ENCODE measurements at regions not wholly inside any gene's neighbourhood (a gene's known extent, or its start where the extent isn't known, plus 50 kb on each side); places are given as distances from the start of the nearest gene placed in this dataset.

- Mint-ChIP-seq H3K9me3 (no peaks in the 10 kb centered on the region), H3K36me3 (no peaks in the 10 kb centered on the region), H3K27me3 (ENCODE audit: low read depth) (peaks cover 8% of the 10 kb centered on the region), H3K4me1 (no peaks in the 10 kb centered on the region), H3K4me3 (no peak overlapping the region), H3K27ac (no peak overlapping the region)
- DNase-seq (ENCODE audit: low spot score in 2 of 2, unreplicated experiment in 2 of 2), result no peak
- TF ChIP-seq, protein P1, sequence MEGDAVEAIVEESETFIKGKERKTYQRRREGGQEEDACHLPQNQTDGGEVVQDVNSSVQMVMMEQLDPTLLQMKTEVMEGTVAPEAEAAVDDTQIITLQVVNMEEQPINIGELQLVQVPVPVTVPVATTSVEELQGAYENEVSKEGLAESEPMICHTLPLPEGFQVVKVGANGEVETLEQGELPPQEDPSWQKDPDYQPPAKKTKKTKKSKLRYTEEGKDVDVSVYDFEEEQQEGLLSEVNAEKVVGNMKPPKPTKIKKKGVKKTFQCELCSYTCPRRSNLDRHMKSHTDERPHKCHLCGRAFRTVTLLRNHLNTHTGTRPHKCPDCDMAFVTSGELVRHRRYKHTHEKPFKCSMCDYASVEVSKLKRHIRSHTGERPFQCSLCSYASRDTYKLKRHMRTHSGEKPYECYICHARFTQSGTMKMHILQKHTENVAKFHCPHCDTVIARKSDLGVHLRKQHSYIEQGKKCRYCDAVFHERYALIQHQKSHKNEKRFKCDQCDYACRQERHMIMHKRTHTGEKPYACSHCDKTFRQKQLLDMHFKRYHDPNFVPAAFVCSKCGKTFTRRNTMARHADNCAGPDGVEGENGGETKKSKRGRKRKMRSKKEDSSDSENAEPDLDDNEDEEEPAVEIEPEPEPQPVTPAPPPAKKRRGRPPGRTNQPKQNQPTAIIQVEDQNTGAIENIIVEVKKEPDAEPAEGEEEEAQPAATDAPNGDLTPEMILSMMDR (IDR thresholded peaks at IDR 0.05; ENCODE audit: unreplicated experiment), result no peak
These were observed 172.5 kb upstream of the NETO1 start for GRCh38 chr18:73040247-73040646.

DNA sequence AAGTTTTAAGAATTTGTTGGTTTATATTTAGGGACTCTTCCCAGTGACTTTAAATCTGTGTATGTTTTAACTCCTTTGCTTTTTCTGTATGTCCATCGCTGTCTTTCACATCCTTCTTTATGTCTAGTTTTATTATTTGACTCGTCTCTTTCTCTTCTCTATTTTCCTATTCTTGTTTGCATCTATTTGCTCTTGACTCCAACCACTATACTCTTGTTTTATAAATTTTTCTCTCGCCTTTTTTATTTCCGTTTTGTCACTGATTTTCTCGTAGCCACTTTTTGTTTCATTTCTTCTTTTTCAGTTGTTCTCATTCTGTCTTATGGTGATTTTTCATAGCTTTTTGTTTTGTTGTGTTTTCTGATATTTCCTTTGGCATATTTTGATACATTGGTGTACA, 170.5 kb upstream of the NETO1 start:
- H3K9me3 Mint-ChIP-seq, result no peaks in the 10 kb centered on the region
- no peaks in the 10 kb centered on the region for H3K4me1 Mint-ChIP-seq
- H3K27ac Mint-ChIP-seq, result no peak overlapping the region
- no peak overlapping the region for H3K4me3 Mint-ChIP-seq
- H3K36me3 Mint-ChIP-seq, result no peaks in the 10 kb centered on the region
- peaks cover 8% of the 10 kb centered on the region for H3K27me3 Mint-ChIP-seq (ENCODE audit: low read depth)
- no peak for DNase-seq (ENCODE audit: low spot score in 2 of 2, unreplicated experiment in 2 of 2)
- TF ChIP-seq, protein P1 (IDR thresholded peaks at IDR 0.05; ENCODE audit: unreplicated experiment), result no peak

- no peaks in the 10 kb centered on the region for H3K4me1 Mint-ChIP-seq
- H3K27me3 Mint-ChIP-seq (ENCODE audit: low read depth), result no peaks in the 10 kb centered on the region
- TF ChIP-seq, protein P1 (IDR thresholded peaks at IDR 0.05; ENCODE audit: unreplicated experiment), result no peak
- H3K9me3 Mint-ChIP-seq, result peaks cover 41% of the 10 kb centered on the region
- H3K27ac Mint-ChIP-seq, result no peak overlapping the region
- no peaks in the 10 kb centered on the region for H3K36me3 Mint-ChIP-seq
- no peak for DNase-seq (ENCODE audit: low spot score in 2 of 2, unreplicated experiment in 2 of 2)
- no peak overlapping the region for H3K4me3 Mint-ChIP-seq
These were observed 156.2 kb upstream of the NETO1 start for GRCh38 chr18:73023975-73024374.

DNA sequence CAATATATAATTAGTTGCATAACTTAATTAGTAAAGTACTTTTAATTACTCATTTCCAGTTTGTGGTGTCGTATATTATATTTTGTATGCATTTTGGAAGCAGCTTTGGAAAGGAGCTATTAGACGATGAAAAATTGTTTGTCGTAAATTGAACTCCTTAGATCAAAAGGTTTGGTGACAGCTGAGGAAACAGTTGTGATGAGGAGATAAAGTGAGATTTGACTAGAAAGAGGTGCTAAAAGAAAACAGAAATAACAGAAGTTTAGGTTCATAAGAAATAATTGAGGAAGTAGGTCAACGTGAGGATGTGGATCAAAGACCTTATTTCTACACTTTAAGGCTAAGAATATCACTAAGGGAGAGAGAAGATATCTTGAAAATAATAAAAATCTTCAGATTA, 141.9 kb upstream of the NETO1 start:
- Mint-ChIP-seq H3K36me3 (no peaks in the 10 kb centered on the region), H3K4me1 (no peaks in the 10 kb centered on the region), H3K27ac (no peak overlapping the region), H3K27me3 (ENCODE audit: low read depth) (peaks cover 24% of the 10 kb centered on the region), H3K4me3 (no peak overlapping the region), H3K9me3 (peaks cover 8% of the 10 kb centered on the region)
- no peak for DNase-seq (ENCODE audit: low spot score in 2 of 2, unreplicated experiment in 2 of 2)
- TF ChIP-seq, protein P1 (IDR thresholded peaks at IDR 0.05; ENCODE audit: unreplicated experiment), result no peak

DNA sequence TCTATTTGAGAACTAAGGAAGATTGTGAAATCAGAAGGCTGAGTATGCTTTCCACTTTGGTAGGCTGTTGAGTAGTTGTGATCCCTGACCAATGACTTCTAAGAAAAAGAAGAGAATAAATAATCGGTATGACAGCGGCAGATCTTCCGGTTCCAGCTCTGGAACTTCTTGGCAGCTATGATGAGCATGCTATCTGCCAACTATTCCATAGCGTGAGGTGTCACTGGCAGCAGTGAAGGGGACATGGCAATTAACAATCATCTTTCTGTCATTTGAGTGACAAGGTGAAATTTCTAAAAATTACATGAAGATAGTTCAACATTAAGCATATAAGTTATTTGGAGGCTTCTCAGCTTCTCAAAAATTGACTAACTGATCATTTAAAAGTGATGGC, 140.1 kb upstream of the NETO1 start:
- no peaks in the 10 kb centered on the region for H3K4me1 Mint-ChIP-seq
- peaks cover 8% of the 10 kb centered on the region for H3K9me3 Mint-ChIP-seq
- H3K36me3 Mint-ChIP-seq, result no peaks in the 10 kb centered on the region
- TF ChIP-seq, protein P1 (IDR thresholded peaks at IDR 0.05; ENCODE audit: unreplicated experiment), result no peak
- H3K4me3 Mint-ChIP-seq, result no peak overlapping the region
- no peak for DNase-seq (ENCODE audit: low spot score in 2 of 2, unreplicated experiment in 2 of 2)
- H3K27ac Mint-ChIP-seq, result no peak overlapping the region
- H3K27me3 Mint-ChIP-seq (ENCODE audit: low read depth), result peaks cover 36% of the 10 kb centered on the region
